IMR-90 (cell line): ENCODE measurements at regions not wholly inside any gene's neighbourhood (a gene's known extent, or its start where the extent isn't known, plus 50 kb on each side); places are given as distances from the start of the nearest gene placed in this dataset.

ENCODE experiments used
- ATAC-seq: fragments of 200-7000 bp; cut with Tn5 transposase; 2 replicates; pipeline ENCODE4 v1.9.1; 2020; ENCODE audit warnings: low read depth, mild to moderate bottlenecking, moderate library complexity
- BruUV-seq: library from RNA; stranded (reverse); fragments of 400-500 nt; replicated peaks from 2 replicates; lab custom pipeline; 2021; lab: Mats Ljungman, UMichigan
- CTCF ChIA-PET: fragments of 300-600 bp; formaldehyde crosslinking; extraction: SDS; loops from one replicate; lab custom pipeline; 2021; ENCODE audit warnings: antibody characterized with exemption; lab: Yijun Ruan, JAX
- POLR2A ChIA-PET: fragments of 300-600 bp; sonication (Branson Sonifier 250); formaldehyde crosslinking; loops from one replicate; lab custom pipeline; 2022; ENCODE audit warnings: antibody characterized with exemption; ENCODE audit not compliant: unreplicated experiment; lab: Charles Lee
- DNase-seq: peaks from one replicate; pipeline ENCODE4 v3.0.0; 2013
- H2AFZ ChIP-seq: replicated peaks from 2 replicates; pipeline ENCODE3; 2013; ENCODE audit warnings: low read length, mild to moderate bottlenecking; ENCODE audit not compliant: poor library complexity
- H2AK5ac ChIP-seq: 2 replicates; pipeline ENCODE4 v1.6.1; 2013; ENCODE audit warnings: low read depth, low read length, inconsistent platforms
- H2AK9ac ChIP-seq: replicated peaks from 2 replicates; pipeline ENCODE3; 2013; ENCODE audit warnings: mild to moderate bottlenecking, low read depth, low read length, moderate library complexity; ENCODE audit not compliant: poor library complexity
- H2BK120ac ChIP-seq: 2 replicates; pipeline ENCODE4 v1.6.1; 2013; ENCODE audit warnings: low read depth, low read length, inconsistent platforms
- H2BK15ac ChIP-seq: 3 replicates; pipeline ENCODE4 v1.6.1; 2013; ENCODE audit warnings: low read depth, low read length, inconsistent platforms
- H2BK20ac ChIP-seq: 2 replicates; pipeline ENCODE4 v1.6.1; 2013; ENCODE audit warnings: low read depth, mild to moderate bottlenecking, inconsistent platforms, low read length, moderate library complexity
- H2BK5ac ChIP-seq: 2 replicates; pipeline ENCODE4 v1.6.1; 2013; ENCODE audit warnings: mild to moderate bottlenecking, low read depth, low read length, inconsistent platforms; ENCODE audit not compliant: poor library complexity, severe bottlenecking
- H3K14ac ChIP-seq: replicated peaks from 2 replicates; pipeline ENCODE4 v1.6.1; 2013; ENCODE audit warnings: low read depth, low read length, inconsistent platforms
- H3K18ac ChIP-seq: 2 replicates; pipeline ENCODE4 v1.6.1; 2013; ENCODE audit warnings: low read depth, low read length, control low read depth
- H3K23ac ChIP-seq: 2 replicates; pipeline ENCODE4 v1.6.1; 2013; ENCODE audit warnings: low read depth, low read length, inconsistent platforms
- H3K27ac ChIP-seq: 2 replicates; pipeline ENCODE4 v1.5.1; 2013; ENCODE audit warnings: mild to moderate bottlenecking, control low read depth, low read length; ENCODE audit not compliant: insufficient read depth
- H3K27me3 ChIP-seq: 2 replicates; pipeline ENCODE4 v1.6.1; 2013; ENCODE audit warnings: low read length; ENCODE audit not compliant: control insufficient read depth, insufficient read depth
- H3K36me3 ChIP-seq: 2 replicates; pipeline ENCODE4 v1.6.1; 2013; ENCODE audit warnings: low read length, mixed read lengths; ENCODE audit not compliant: control insufficient read depth, insufficient read depth
- H3K4ac ChIP-seq: 2 replicates; pipeline ENCODE4 v1.6.1; 2013; ENCODE audit warnings: low read depth, low read length, inconsistent platforms
- H3K4me1 ChIP-seq: 2 replicates; pipeline ENCODE4 v1.6.1; 2013; ENCODE audit warnings: low read length, mixed read lengths; ENCODE audit not compliant: control insufficient read depth, insufficient read depth
- H3K4me2 ChIP-seq: 2 replicates; pipeline ENCODE4 v1.6.1; 2013; ENCODE audit warnings: low read depth, mild to moderate bottlenecking, control low read depth, low read length, moderate library complexity
- H3K4me3 ChIP-seq: 2 replicates; pipeline ENCODE4 v1.5.1; 2013; ENCODE audit warnings: low read depth, mild to moderate bottlenecking, control low read depth, low read length, moderate library complexity; ENCODE audit not compliant: insufficient read depth
- H3K56ac ChIP-seq: 2 replicates; pipeline ENCODE4 v1.6.1; 2013; ENCODE audit warnings: low read length, inconsistent platforms; ENCODE audit not compliant: insufficient read depth; ENCODE audit errors: extremely low read depth
- H3K79me1 ChIP-seq, 2 experiments: 2 replicates each; pipeline ENCODE4 v1.6.1; 2013; ENCODE audit warnings: low read length in 2 of 2, inconsistent platforms in 1 of 2, low read depth in 1 of 2
- H3K9ac ChIP-seq: 2 replicates; pipeline ENCODE4 v1.6.1; 2013; ENCODE audit warnings: low read depth, low read length, control low read depth
- H3K9me1 ChIP-seq: 2 replicates; pipeline ENCODE4 v1.6.1; 2013; ENCODE audit warnings: low read length, inconsistent platforms; ENCODE audit not compliant: insufficient read depth
- H3K9me3 ChIP-seq: 2 replicates; pipeline ENCODE4 v1.6.1; 2013; ENCODE audit warnings: low read length; ENCODE audit not compliant: control insufficient read depth, insufficient read depth
- H4K20me1 ChIP-seq: 2 replicates; pipeline ENCODE4 v1.6.1; 2013; ENCODE audit warnings: low read length, inconsistent platforms; ENCODE audit not compliant: insufficient read depth
- H4K5ac ChIP-seq: 2 replicates; pipeline ENCODE4 v1.6.1; 2013; ENCODE audit warnings: mild to moderate bottlenecking, low read depth, low read length, control low read depth
- H4K8ac ChIP-seq, 2 experiments: 2 replicates each; pipeline ENCODE4 v1.6.1; 2013; ENCODE audit warnings: low read depth in 2 of 2, low read length in 2 of 2, control low read depth in 1 of 2, inconsistent platforms in 1 of 2
- H4K91ac ChIP-seq: 2 replicates; pipeline ENCODE4 v1.6.1; 2013; ENCODE audit warnings: low read depth, low read length, inconsistent platforms; ENCODE audit not compliant: insufficient read depth
- BHLHE40 ChIP-seq: fragments of 150-350 bp; IDR thresholded peaks from 2 replicates; pipeline ENCODE4 v1.6.1; 2016; ENCODE audit warnings: mild to moderate bottlenecking, low read depth, low read length
- CEBPB ChIP-seq: IDR thresholded peaks from 2 replicates; pipeline ENCODE4 v1.6.1; 2012; ENCODE audit warnings: low read depth, low read length, improper control_type of control experiment
- CHD1 ChIP-seq: IDR thresholded peaks from 2 replicates; pipeline ENCODE4 v1.6.1; 2012; ENCODE audit warnings: low read depth, low read length, improper control_type of control experiment
- CTCF ChIP-seq: conservative IDR thresholded peaks from 2 replicates; pipeline ENCODE4 v1.5.1; 2012; ENCODE audit warnings: mild to moderate bottlenecking, low read depth, low read length, improper control_type of control experiment
- ELK1 ChIP-seq: fragments of 150-350 bp; IDR thresholded peaks from 2 replicates; pipeline ENCODE4 v1.6.1; 2016; ENCODE audit warnings: low read depth, mild to moderate bottlenecking, low read length, moderate library complexity, borderline replicate concordance
- FOS ChIP-seq: fragments of 150-350 bp; IDR thresholded peaks from 2 replicates; pipeline ENCODE4 v1.6.1; 2016; ENCODE audit warnings: low read depth, low read length
- MAFK ChIP-seq: IDR thresholded peaks from 2 replicates; pipeline ENCODE4 v1.6.1; 2012; ENCODE audit warnings: low read depth, low read length, improper control_type of control experiment
- MAZ ChIP-seq: IDR thresholded peaks from 2 replicates; pipeline ENCODE4 v1.6.1; 2012; ENCODE audit warnings: low read depth, mild to moderate bottlenecking, low read length, improper control_type of control experiment, moderate library complexity, borderline replicate concordance
- MXI1 ChIP-seq: IDR thresholded peaks from 2 replicates; pipeline ENCODE4 v1.6.1; 2012; ENCODE audit warnings: low read depth, mild to moderate bottlenecking, low read length, moderate library complexity, borderline replicate concordance
- NFE2L2 ChIP-seq: fragments of 150-350 bp; IDR thresholded peaks from 2 replicates; pipeline ENCODE4 v1.6.1; 2016; ENCODE audit warnings: low read depth, mild to moderate bottlenecking, low read length
- POLR2A ChIP-seq: IDR thresholded peaks from 2 replicates; pipeline ENCODE4 v1.6.1; 2012; ENCODE audit warnings: mild to moderate bottlenecking, low read depth, low read length
- RAD21 ChIP-seq: IDR thresholded peaks from 2 replicates; pipeline ENCODE4 v1.6.1; 2012; ENCODE audit warnings: low read length, improper control_type of control experiment
- RCOR1 ChIP-seq: IDR thresholded peaks from 2 replicates; pipeline ENCODE4 v1.6.1; 2012; ENCODE audit warnings: mild to moderate bottlenecking, low read length, improper control_type of control experiment; ENCODE audit not compliant: insufficient replicate concordance
- RFX5 ChIP-seq: IDR thresholded peaks from 2 replicates; pipeline ENCODE4 v1.8.0; 2012; ENCODE audit warnings: low read depth, mild to moderate bottlenecking, low read length, moderate library complexity
- SMC3 ChIP-seq: fragments of 150-350 bp; IDR thresholded peaks from 2 replicates; pipeline ENCODE4 v1.6.1; 2016; ENCODE audit warnings: low read depth, mild to moderate bottlenecking, antibody characterized with exemption, low read length, moderate library complexity
- USF2 ChIP-seq: fragments of 150-350 bp; IDR thresholded peaks from 2 replicates; pipeline ENCODE4 v1.6.1; 2017; ENCODE audit warnings: mild to moderate bottlenecking, antibody characterized with exemption, low read length, low read depth
- WGBS, 2 experiments: methylation state at CpG; one replicate each; pipeline versions ENCODE4 v1.1.5 to v1.1.7; 2013; ENCODE audit warnings: missing lambda C conversion rate in 2 of 2; ENCODE audit not compliant: insufficient read length in 1 of 2; ENCODE audit errors: extremely low coverage in 2 of 2; 5-methylcytosine and 5-hydroxymethylcytosine counted together
- dilution Hi-C: fragments of 300-500 bp; cut with HindIII; formaldehyde crosslinking; loops from one replicate; pipeline ENCODE4 v1.14.3; 2018; ENCODE audit warnings: low sequenced_read_pairs; ENCODE audit not compliant: unreplicated experiment
- in situ Hi-C: fragments of 300-500 bp; cut with MboI; formaldehyde crosslinking; loops from 3 replicates; pipeline ENCODE4 v1.14.3; 2019; ENCODE audit warnings: low sequenced_read_pairs, inconsistent platforms, mixed read lengths
- intact Hi-C: fragments of 100-400 bp; cut with micrococcal nuclease; formaldehyde crosslinking; loops from 2 replicates; pipeline ENCODE4 v1.10.0; 2022

GRCh38 chr11:26914968-26915367, 78.9 kb upstream of the FIBIN start:
- Histone ChIP-seq H3K9me3 (no peaks in the 10 kb centered on the region), H3K9me1 (no peaks in the 10 kb centered on the region), H3K4me3 (no peak overlapping the region), H2AK5ac (no peak overlapping the region), H3K27ac (no peak overlapping the region), H3K27me3 (no peaks in the 10 kb centered on the region; the same call in 1 of the 2 replicates), H2AK9ac (no peak overlapping the region), H4K20me1 (no peaks in the 10 kb centered on the region), H4K8ac (no peak overlapping the region), H2AFZ (no peak overlapping the region), H3K18ac (no peak overlapping the region), H3K4me2 (no peak overlapping the region), H4K5ac (no peak overlapping the region), H2BK15ac (no peak overlapping the region), H3K56ac (no peak overlapping the region), H3K14ac (no peak overlapping the region), H3K36me3 (no peaks in the 10 kb centered on the region), H4K91ac (no peak overlapping the region), H3K4ac (no peak overlapping the region), H2BK20ac (no peak overlapping the region), H3K9ac (no peak overlapping the region), H2BK5ac (no peak overlapping the region), H3K79me1 (no peaks in the 10 kb centered on the region), H2BK120ac (no peak overlapping the region), H3K4me1 (no peaks in the 10 kb centered on the region), H3K23ac (no peak overlapping the region)
- ATAC-seq: no peak
- dilution Hi-C loops: no loop called here
- TF ChIP-seq POLR2A: no peak
- no peak for TF ChIP-seq MXI1
- no peak for TF ChIP-seq FOS
- no peak for TF ChIP-seq CHD1
- TF ChIP-seq RAD21: no peak
- TF ChIP-seq CEBPB: no peak
- no peak for TF ChIP-seq USF2
- no peak for TF ChIP-seq MAFK
- TF ChIP-seq BHLHE40: no peak
- TF ChIP-seq RCOR1: no peak
- no peak for TF ChIP-seq CTCF
- TF ChIP-seq RFX5: no peak
- TF ChIP-seq MAZ: no peak
- TF ChIP-seq NFE2L2: no peak
- TF ChIP-seq SMC3: no peak
- TF ChIP-seq ELK1: no peak
- POLR2A ChIA-PET: no interaction called here
- 82% methylated on average over 2 of the region's 6 CpGs; no CpG with 5 or more reads in 1 of the 2 experiments for WGBS, 2 experiments
- intact Hi-C loops: no loop called here
- CTCF ChIA-PET: no interaction called here
- BruUV-seq: no TSS peak
- DNase-seq: no peak
- in situ Hi-C loops: no loop called here
